Erythroblast (primary cell): ENCODE measurements at regions not wholly inside any gene's neighbourhood (a gene's known extent, or its start where the extent isn't known, plus 50 kb on each side); places are given as distances from the start of the nearest gene placed in this dataset.

ENCODE experiments used
- GATA1 ChIP-seq: IDR thresholded peaks from 2 replicates; pipeline ENCODE4 v1.6.1; 2011; ENCODE audit warnings: low read depth, mild to moderate bottlenecking, control low read depth, low read length, moderate library complexity
- POLR2A ChIP-seq: IDR thresholded peaks from 2 replicates; pipeline ENCODE4 v1.6.1; 2011; ENCODE audit warnings: mild to moderate bottlenecking, low read length

DNA sequence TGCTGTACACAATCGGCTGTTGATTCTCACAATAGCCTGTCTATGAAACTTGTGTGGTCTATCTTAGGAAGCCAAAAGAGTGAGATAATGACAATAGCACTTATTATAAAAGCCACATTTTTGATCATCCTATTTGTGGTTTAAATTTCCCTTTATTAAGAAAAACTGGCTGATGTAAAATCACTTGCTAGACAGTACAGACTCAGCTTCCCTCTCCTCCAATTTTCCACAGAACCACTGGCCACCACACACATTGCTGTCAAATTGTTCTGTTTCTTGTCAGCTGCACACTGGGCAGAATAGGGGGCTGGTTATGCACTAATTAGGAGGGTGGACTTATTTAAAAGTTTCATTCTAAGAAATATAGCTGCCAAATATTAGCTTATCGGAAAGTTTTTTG lies 425.9 kb downstream of the EPHA3 start:
- TF ChIP-seq POLR2A (no peak), GATA1 (no peak)
